ENCODE measurements at regions not wholly inside any gene's neighbourhood (a gene's known extent, or its start where the extent isn't known, plus 50 kb on each side); places are given as distances from the start of the nearest gene placed in this dataset.

DNA sequence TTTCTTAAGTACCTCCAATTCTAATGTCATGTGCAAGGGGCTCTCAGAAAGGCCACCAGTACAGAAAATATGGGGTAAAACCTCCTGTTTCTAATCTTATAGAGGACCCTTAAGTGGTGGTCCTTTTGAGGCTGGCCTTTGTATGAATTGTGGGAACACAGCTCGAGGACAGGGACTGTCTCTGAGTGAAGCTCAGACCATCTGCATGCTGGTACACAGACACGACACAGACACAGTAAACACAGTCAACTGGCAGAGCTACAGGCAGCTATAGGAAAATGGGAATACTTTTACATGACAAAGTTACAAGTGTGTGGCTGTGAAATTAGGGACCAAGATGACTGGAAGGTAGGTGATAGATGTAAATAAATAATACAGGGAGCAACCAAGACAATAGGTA is 143.9 kb upstream of the PREP start:
- Mint-ChIP-seq H3K4me3 (ENCODE audit: unreplicated experiment) (no peak overlapping the region), H3K36me3 (ENCODE audit: low read depth, unreplicated experiment) (no peaks in the 10 kb centered on the region), H3K27ac (ENCODE audit: unreplicated experiment) (no peak overlapping the region), H3K9me3 (ENCODE audit: unreplicated experiment) (no peaks in the 10 kb centered on the region), H3K4me1 (ENCODE audit: unreplicated experiment) (no peaks in the 10 kb centered on the region), H3K27me3 (ENCODE audit: unreplicated experiment) (no peaks in the 10 kb centered on the region)
- TF ChIP-seq, protein P1, sequence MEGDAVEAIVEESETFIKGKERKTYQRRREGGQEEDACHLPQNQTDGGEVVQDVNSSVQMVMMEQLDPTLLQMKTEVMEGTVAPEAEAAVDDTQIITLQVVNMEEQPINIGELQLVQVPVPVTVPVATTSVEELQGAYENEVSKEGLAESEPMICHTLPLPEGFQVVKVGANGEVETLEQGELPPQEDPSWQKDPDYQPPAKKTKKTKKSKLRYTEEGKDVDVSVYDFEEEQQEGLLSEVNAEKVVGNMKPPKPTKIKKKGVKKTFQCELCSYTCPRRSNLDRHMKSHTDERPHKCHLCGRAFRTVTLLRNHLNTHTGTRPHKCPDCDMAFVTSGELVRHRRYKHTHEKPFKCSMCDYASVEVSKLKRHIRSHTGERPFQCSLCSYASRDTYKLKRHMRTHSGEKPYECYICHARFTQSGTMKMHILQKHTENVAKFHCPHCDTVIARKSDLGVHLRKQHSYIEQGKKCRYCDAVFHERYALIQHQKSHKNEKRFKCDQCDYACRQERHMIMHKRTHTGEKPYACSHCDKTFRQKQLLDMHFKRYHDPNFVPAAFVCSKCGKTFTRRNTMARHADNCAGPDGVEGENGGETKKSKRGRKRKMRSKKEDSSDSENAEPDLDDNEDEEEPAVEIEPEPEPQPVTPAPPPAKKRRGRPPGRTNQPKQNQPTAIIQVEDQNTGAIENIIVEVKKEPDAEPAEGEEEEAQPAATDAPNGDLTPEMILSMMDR (IDR thresholded peaks at IDR 0.05; ENCODE audit: unreplicated experiment): no peak
- no peak for DNase-seq (ENCODE audit: low spot score)

DNA sequence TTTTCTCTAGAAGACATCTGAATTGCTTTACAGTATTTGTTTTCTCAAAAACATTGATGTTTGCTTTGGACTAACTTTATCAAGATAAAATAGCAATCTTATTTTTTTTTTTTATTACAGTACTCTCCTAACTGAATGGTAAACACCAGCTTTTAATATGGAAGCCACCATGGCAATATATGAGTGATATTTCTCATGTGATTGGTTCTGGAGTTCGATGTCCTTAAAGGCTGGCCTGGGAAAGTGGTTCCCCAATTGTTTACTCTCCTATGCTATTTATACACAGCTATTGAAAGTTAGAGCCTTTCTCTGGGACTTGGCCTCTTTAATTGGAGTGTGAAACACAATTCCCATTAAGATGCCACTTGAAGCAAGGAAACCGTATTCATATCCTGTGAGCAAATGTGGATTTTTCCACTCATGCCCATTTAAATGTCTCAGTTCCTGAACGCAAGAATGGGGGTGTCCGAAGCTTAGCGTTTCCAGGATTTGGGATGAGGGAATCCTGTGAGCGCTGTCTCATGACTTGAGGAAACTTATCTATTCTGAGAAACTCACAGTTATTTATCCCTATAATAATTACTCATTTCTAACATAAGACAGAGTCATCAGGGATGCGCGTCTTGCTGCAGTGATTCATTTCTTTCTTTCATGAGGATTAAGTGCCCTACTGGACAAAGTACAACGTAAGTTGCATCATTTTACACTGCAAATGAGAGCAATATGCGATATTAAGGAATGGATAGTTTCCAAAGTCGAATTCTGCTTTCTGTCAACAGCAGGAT is 143.3 kb upstream of the PREP start:
- Mint-ChIP-seq H3K36me3 (ENCODE audit: low read depth, unreplicated experiment) (no peaks in the 10 kb centered on the region), H3K27ac (ENCODE audit: unreplicated experiment) (no peak overlapping the region), H3K27me3 (ENCODE audit: unreplicated experiment) (no peaks in the 10 kb centered on the region), H3K9me3 (ENCODE audit: unreplicated experiment) (no peaks in the 10 kb centered on the region), H3K4me1 (ENCODE audit: unreplicated experiment) (no peaks in the 10 kb centered on the region), H3K4me3 (ENCODE audit: unreplicated experiment) (no peak overlapping the region)
- TF ChIP-seq, protein P1 (IDR thresholded peaks at IDR 0.05; ENCODE audit: unreplicated experiment): no peak
- DNase-seq (ENCODE audit: low spot score): no peak

DNA sequence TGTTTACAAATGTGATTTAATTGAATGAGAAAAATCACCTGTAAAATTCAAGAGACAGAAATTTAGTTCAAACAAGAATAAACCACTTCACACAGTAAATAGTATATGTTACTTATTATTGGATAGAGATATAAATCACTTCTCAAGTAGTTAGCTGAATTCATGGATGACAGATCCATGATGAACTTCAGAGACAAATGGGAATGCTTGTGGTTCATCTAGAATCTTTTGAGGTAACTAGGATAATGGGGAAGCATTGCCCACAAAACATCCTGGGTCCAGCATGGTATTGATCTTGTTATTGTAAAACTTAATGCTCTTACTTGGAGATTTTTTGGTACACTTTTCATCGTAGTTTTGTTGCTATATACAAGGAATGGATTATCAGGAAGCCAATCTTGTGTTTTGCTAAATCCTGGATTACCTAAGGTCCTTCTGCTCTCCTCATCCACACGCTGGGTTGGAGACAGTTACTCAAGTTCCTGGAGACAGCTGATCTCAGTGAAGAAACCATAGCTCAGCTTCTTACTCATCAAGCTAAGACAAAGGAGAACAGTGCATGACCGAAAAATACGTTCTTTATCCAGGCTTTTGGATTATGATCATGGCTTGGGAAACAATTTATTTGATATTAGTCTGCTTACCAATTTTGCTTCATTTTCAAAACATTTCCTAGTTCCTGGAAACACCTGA is 142.5 kb upstream of the PREP start:
- Mint-ChIP-seq H3K4me1 (ENCODE audit: unreplicated experiment) (no peaks in the 10 kb centered on the region), H3K9me3 (ENCODE audit: unreplicated experiment) (no peaks in the 10 kb centered on the region), H3K27ac (ENCODE audit: unreplicated experiment) (no peak overlapping the region), H3K27me3 (ENCODE audit: unreplicated experiment) (no peaks in the 10 kb centered on the region), H3K36me3 (ENCODE audit: low read depth, unreplicated experiment) (no peaks in the 10 kb centered on the region), H3K4me3 (ENCODE audit: unreplicated experiment) (no peak overlapping the region)
- TF ChIP-seq, protein P1 (IDR thresholded peaks at IDR 0.05; ENCODE audit: unreplicated experiment): no peak
- no peak for DNase-seq (ENCODE audit: low spot score)

DNA sequence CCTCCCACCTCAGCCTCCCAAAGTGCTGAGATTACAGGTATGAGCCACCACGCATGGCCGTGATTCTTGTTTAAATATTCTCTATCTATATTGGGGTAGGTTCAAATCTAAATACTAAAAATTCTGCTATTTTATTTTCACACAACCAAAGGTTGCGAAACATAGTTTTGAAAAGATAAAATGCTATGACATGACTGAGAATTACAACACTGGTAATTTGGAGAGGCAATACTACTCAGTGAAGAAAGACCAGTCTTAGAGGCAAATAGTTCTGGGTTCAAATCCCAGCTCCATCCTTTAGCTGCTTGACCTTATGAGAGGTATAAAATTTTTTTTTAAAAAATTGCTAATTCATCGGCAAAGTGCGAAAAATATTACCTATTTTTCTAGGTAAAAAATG is 137.0 kb upstream of the PREP start:
- Mint-ChIP-seq H3K4me3 (ENCODE audit: unreplicated experiment) (no peak overlapping the region), H3K36me3 (ENCODE audit: low read depth, unreplicated experiment) (no peaks in the 10 kb centered on the region)

More for the DNA sequence above, 137.0 kb upstream of the PREP start:
- H3K27ac Mint-ChIP-seq (ENCODE audit: unreplicated experiment): no peak overlapping the region
- TF ChIP-seq, protein P1 (IDR thresholded peaks at IDR 0.05; ENCODE audit: unreplicated experiment): no peak
- no peaks in the 10 kb centered on the region for H3K27me3 Mint-ChIP-seq (ENCODE audit: unreplicated experiment)
- no peak for DNase-seq (ENCODE audit: low spot score)
- H3K9me3 Mint-ChIP-seq (ENCODE audit: unreplicated experiment): no peaks in the 10 kb centered on the region
- H3K4me1 Mint-ChIP-seq (ENCODE audit: unreplicated experiment): no peaks in the 10 kb centered on the region
